CD14-positive monocyte (primary cell): ENCODE measurements at regions not wholly inside any gene's neighbourhood (a gene's known extent, or its start where the extent isn't known, plus 50 kb on each side); places are given as distances from the start of the nearest gene placed in this dataset.

ENCODE experiments used
- DNase-seq, 3 donors: peaks; one replicate each; pipeline ENCODE4 v3.0.0-alpha.2; 2011 to 2022
- H2AFZ ChIP-seq: 2 replicates; pipeline ENCODE4 v1.6.0; 2012; ENCODE audit warnings: mild to moderate bottlenecking, low read depth, low read length, inconsistent platforms; ENCODE audit not compliant: insufficient read depth, poor library complexity, severe bottlenecking
- H3K27ac ChIP-seq, 2 donors: 1 replicate in 1 of 2; 2 replicates in 1 of 2; pipeline ENCODE4 v1.5.1; 2012 to 2013; ENCODE audit warnings: low read length in 2 of 2, control low read depth in 1 of 2, inconsistent platforms in 1 of 2, low read depth in 1 of 2, mild to moderate bottlenecking in 1 of 2
- H3K27me3 ChIP-seq, 2 donors: one replicate each; pipeline versions ENCODE4 v1.6.0 to v1.6.1; 2011 to 2013; ENCODE audit warnings: low read length in 2 of 2; ENCODE audit not compliant: control insufficient read depth in 2 of 2, insufficient read depth in 2 of 2
- H3K36me3 ChIP-seq, 2 donors: replicated peaks in 1 of 2; 1 replicate in 1 of 2; 2 replicates in 1 of 2; pipeline versions ENCODE4 v1.5.1 to v1.6.1; 2012 to 2013; ENCODE audit warnings: low read length in 2 of 2, control low read depth in 1 of 2, inconsistent platforms in 1 of 2, mild to moderate bottlenecking in 1 of 2; ENCODE audit not compliant: insufficient read depth in 2 of 2, control insufficient read depth in 1 of 2
- H3K4me1 ChIP-seq, 2 donors: 1 replicate in 1 of 2; 2 replicates in 1 of 2; pipeline versions ENCODE4 v1.5.1 to v1.6.1; 2012 to 2013; ENCODE audit warnings: low read length in 2 of 2, control low read depth in 1 of 2, inconsistent platforms in 1 of 2, mild to moderate bottlenecking in 1 of 2, moderate library complexity in 1 of 2; ENCODE audit not compliant: insufficient read depth in 2 of 2, control insufficient read depth in 1 of 2
- H3K4me2 ChIP-seq: replicated peaks from 2 replicates; pipeline ENCODE3; 2012; ENCODE audit warnings: low read length, moderate library complexity, mild to moderate bottlenecking; ENCODE audit not compliant: poor library complexity, severe bottlenecking; ENCODE audit errors: extremely low read depth
- H3K4me3 ChIP-seq, 3 experiments: fragments of 200-600 bp in 1 of 3; sonication (generic) in 1 of 3; replicated peaks in 1 of 3; 1 replicate in 2 of 3; 2 replicates in 1 of 3; pipeline ENCODE4 v1.5.1; 2011 to 2013; ENCODE audit warnings: low read length in 3 of 3, mild to moderate bottlenecking in 3 of 3, control low read depth in 2 of 3, low read depth in 2 of 3, inconsistent platforms in 1 of 3, moderate library complexity in 1 of 3
- H3K79me2 ChIP-seq: 2 replicates; pipeline ENCODE4 v1.6.0; 2012; ENCODE audit warnings: mild to moderate bottlenecking, control low read depth, inconsistent platforms, low read length, moderate library complexity; ENCODE audit not compliant: insufficient read depth
- H3K9ac ChIP-seq: 2 replicates; pipeline ENCODE4 v1.6.0; 2017; ENCODE audit warnings: low read length, mild to moderate bottlenecking; ENCODE audit not compliant: insufficient read depth, poor library complexity, severe bottlenecking
- H3K9me3 ChIP-seq, 2 donors: replicated peaks in 1 of 2; 1 replicate in 1 of 2; 2 replicates in 1 of 2; pipeline versions ENCODE4 v1.5.1 to v1.6.1; 2012 to 2013; ENCODE audit warnings: low read length in 2 of 2, control low read depth in 1 of 2; ENCODE audit not compliant: control insufficient read depth in 1 of 2, insufficient read depth in 1 of 2
- H4K20me1 ChIP-seq: 2 replicates; pipeline ENCODE4 v1.6.0; 2012; ENCODE audit warnings: mild to moderate bottlenecking, low read length, control low read depth, moderate library complexity; ENCODE audit not compliant: insufficient read depth
- H3K27ac Mint-ChIP-seq, 7 donors: one replicate each; pipeline ENCODE4 v1.8.0; 2020; ENCODE audit warnings: mild to moderate bottlenecking in 7 of 7, mixed read lengths in 7 of 7, moderate library complexity in 6 of 7, inconsistent platforms in 2 of 7
- H3K27me3 Mint-ChIP-seq, 3 donors: one replicate each; pipeline ENCODE4 v1.8.0; 2021 to 2022; ENCODE audit warnings: low read depth in 3 of 3, mild to moderate bottlenecking in 3 of 3, mixed read lengths in 3 of 3, moderate library complexity in 3 of 3, inconsistent platforms in 1 of 3
- H3K36me3 Mint-ChIP-seq, 2 donors: one replicate each; pipeline ENCODE4 v1.8.0; 2020; ENCODE audit warnings: mixed read lengths in 2 of 2, inconsistent platforms in 1 of 2, mild to moderate bottlenecking in 1 of 2
- H3K4me1 Mint-ChIP-seq: one replicate; pipeline ENCODE4 v1.8.0; 2020; ENCODE audit warnings: mild to moderate bottlenecking, mixed read lengths
- H3K4me3 Mint-ChIP-seq, 2 donors: one replicate each; pipeline ENCODE4 v1.8.0; 2020; ENCODE audit warnings: mild to moderate bottlenecking in 2 of 2, mixed read lengths in 2 of 2, moderate library complexity in 1 of 2
- H3K9me3 Mint-ChIP-seq, 7 donors: one replicate each; pipeline ENCODE4 v1.8.0; 2020 to 2022; ENCODE audit warnings: mixed read lengths in 7 of 7, mild to moderate bottlenecking in 6 of 7, moderate library complexity in 6 of 7, inconsistent platforms in 2 of 7
- CTCF ChIP-seq: fragments of 200-600 bp; IDR thresholded peaks from one replicate; pipeline ENCODE4 v1.8.0; 2022; ENCODE audit warnings: antibody characterized with exemption, mild to moderate bottlenecking
- WGBS: methylation state at CpG from one replicate; pipeline ENCODE4 v1.1.5; 2013; ENCODE audit warnings: missing lambda C conversion rate; ENCODE audit not compliant: insufficient coverage; 5-methylcytosine and 5-hydroxymethylcytosine counted together
- intact Hi-C, 2 donors: fragments of 100-400 bp; cut with micrococcal nuclease; formaldehyde crosslinking; loops; one replicate each; pipeline versions ENCODE4 v1.15.0 to v1.15.1; 2023

- Histone ChIP-seq H2AFZ (no peak overlapping the region), H3K4me2 (no peak overlapping the region), H3K9ac (no peak overlapping the region), H3K27ac (no peak overlapping the region), H4K20me1 (no peaks in the 10 kb centered on the region), H3K27me3 (no peaks in the 10 kb centered on the region), H3K4me3 (no peak overlapping the region), H3K79me2 (no peaks in the 10 kb centered on the region), H3K9me3 (peaks cover 0 to 3% of the 10 kb centered on the region in 2 donors), H3K36me3 (no peaks in the 10 kb centered on the region), H3K4me1 (no peaks in the 10 kb centered on the region)
- Mint-ChIP-seq H3K36me3 (no peaks in the 10 kb centered on the region), H3K27me3 (peaks cover 0 to 7% (median 2%) of the 10 kb centered on the region in 3 donors), H3K4me3 (no peak overlapping the region), H3K9me3 (peaks cover 0 to 6% (median 0%) of the 10 kb centered on the region in 7 donors), H3K4me1 (no peaks in the 10 kb centered on the region), H3K27ac (no peak overlapping the region)
- DNase-seq: no peak
- TF ChIP-seq CTCF: no peak
- no CpG with 5 or more reads among the region's 2 CpGs for WGBS
- intact Hi-C loops: no loop called here
Observed at GRCh38 chr1:219427989-219428388, 184.9 kb downstream of the ZC3H11B start.

DNA sequence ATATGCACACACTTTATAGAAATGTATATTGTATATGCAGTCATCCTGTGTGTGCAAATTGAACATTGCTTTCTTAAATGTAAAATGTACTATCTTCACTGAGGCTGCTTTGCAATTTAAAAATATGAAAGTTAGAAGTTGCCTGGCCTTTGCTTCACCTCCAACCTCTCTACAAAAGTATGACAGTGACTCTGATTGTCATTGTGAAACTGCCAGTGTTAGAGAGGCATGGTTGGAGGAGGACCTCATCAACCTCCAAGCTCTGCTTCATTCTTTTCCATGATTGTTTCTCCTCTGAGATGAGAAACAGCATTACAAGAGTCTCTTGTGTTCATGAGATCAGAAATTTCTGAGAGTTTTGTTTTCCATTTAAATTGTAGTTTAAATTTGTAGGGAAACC is 185.5 kb downstream of the ZC3H11B start:
- intact Hi-C loops: no loop called here
- no peak overlapping the region for H3K4me3 ChIP-seq
- no peaks in the 10 kb centered on the region for H3K4me1 ChIP-seq
- no peak overlapping the region for H3K4me2 ChIP-seq
- H3K9ac ChIP-seq: no peak overlapping the region
- H4K20me1 ChIP-seq: no peaks in the 10 kb centered on the region
- no peaks in the 10 kb centered on the region for H3K79me2 ChIP-seq
- no peak for DNase-seq
- no peaks in the 10 kb centered on the region for H3K36me3 Mint-ChIP-seq
- TF ChIP-seq CTCF: no peak
- H3K27ac Mint-ChIP-seq: no peak overlapping the region
- no peaks in the 10 kb centered on the region for H3K27me3 ChIP-seq
- no peaks in the 10 kb centered on the region for H3K36me3 ChIP-seq
- H3K27me3 Mint-ChIP-seq: peaks cover 0 to 4% (median 2%) of the 10 kb centered on the region in 3 donors
- H3K4me1 Mint-ChIP-seq: no peaks in the 10 kb centered on the region
- H3K9me3 ChIP-seq: peaks cover 0 to 3% of the 10 kb centered on the region in 2 donors
- H3K9me3 Mint-ChIP-seq: peaks cover 0 to 6% (median 0%) of the 10 kb centered on the region in 7 donors
- no peak overlapping the region for H3K4me3 Mint-ChIP-seq
- no peak overlapping the region for H3K27ac ChIP-seq
- H2AFZ ChIP-seq: no peak overlapping the region
